Natural killer cell (primary cell): ENCODE measurements at regions not wholly inside any gene's neighbourhood (a gene's known extent, or its start where the extent isn't known, plus 50 kb on each side); places are given as distances from the start of the nearest gene placed in this dataset.
A peak's percentile ranks its signal among the peaks of the same experiment; 100 is the strongest.

Experiments used
- ATAC-seq, 3 donors: fragments of 150-1000 bp in 2 of 3; fragments of 200-7000 bp in 1 of 3; cut with Tn5 transposase; 1 replicate in 1 of 3; 2 replicates in 2 of 3; pipeline ENCODE4 v1.10.0; 2021; ENCODE audit warnings: mild to moderate bottlenecking in 2 of 3, moderate library complexity in 2 of 3
- DNase-seq, 2 donors: peaks; one replicate each; pipeline versions ENCODE4 v3.0.0 to v3.0.0-alpha.2; 2013 to 2021; ENCODE audit warnings: mixed read lengths in 1 of 2
- H3K27ac ChIP-seq: one replicate; pipeline ENCODE4 v1.5.1; 2013; ENCODE audit warnings: mild to moderate bottlenecking, low read length
- H3K27me3 ChIP-seq: one replicate; pipeline ENCODE4 v1.6.1; 2013; ENCODE audit warnings: low read length; ENCODE audit not compliant: control insufficient read depth, insufficient read depth
- H3K36me3 ChIP-seq: one replicate; pipeline ENCODE4 v1.6.1; 2013; ENCODE audit warnings: low read length; ENCODE audit not compliant: control insufficient read depth, insufficient read depth
- H3K4me1 ChIP-seq: one replicate; pipeline ENCODE4 v1.6.1; 2013; ENCODE audit warnings: low read length; ENCODE audit not compliant: control insufficient read depth, insufficient read depth
- H3K4me3 ChIP-seq: one replicate; pipeline ENCODE4 v1.5.1; 2013; ENCODE audit warnings: low read length
- H3K9me3 ChIP-seq: one replicate; pipeline ENCODE4 v1.6.1; 2013; ENCODE audit warnings: low read length; ENCODE audit not compliant: control insufficient read depth, insufficient read depth
- H3K27ac Mint-ChIP-seq, 2 donors: one replicate each; pipeline ENCODE4 v1.8.0; 2022; ENCODE audit warnings: mild to moderate bottlenecking in 2 of 2, mixed read lengths in 2 of 2, moderate library complexity in 1 of 2
- H3K27me3 Mint-ChIP-seq, 2 donors: one replicate each; pipeline ENCODE4 v1.8.0; 2022; ENCODE audit warnings: low read depth in 2 of 2, mixed read lengths in 2 of 2
- H3K36me3 Mint-ChIP-seq: one replicate; pipeline ENCODE4 v1.8.0; 2022; ENCODE audit warnings: mixed read lengths
- H3K4me1 Mint-ChIP-seq, 2 donors: one replicate each; pipeline ENCODE4 v1.8.0; 2022; ENCODE audit warnings: mixed read lengths in 2 of 2
- H3K4me3 Mint-ChIP-seq: one replicate; pipeline ENCODE4 v1.8.0; 2022; ENCODE audit warnings: mild to moderate bottlenecking, moderate library complexity, mixed read lengths
- H3K9me3 Mint-ChIP-seq, 2 donors: one replicate each; pipeline ENCODE4 v1.8.0; 2022; ENCODE audit warnings: mixed read lengths in 2 of 2
- CTCF ChIP-seq: fragments of 200-600 bp; IDR thresholded peaks from one replicate; pipeline ENCODE4 v1.8.0; 2022; ENCODE audit warnings: antibody characterized with exemption
- whole genome bisulfite sequencing: methylation state at CpG from one replicate; pipeline ENCODE4 v1.1.7; 2013; ENCODE audit warnings: missing lambda C conversion rate; ENCODE audit not compliant: insufficient coverage; 5-methylcytosine and 5-hydroxymethylcytosine counted together
- intact Hi-C: fragments of 100-400 bp; cut with micrococcal nuclease; formaldehyde crosslinking; loops from one replicate; pipeline ENCODE4 v1.14.2; 2022

- whole genome bisulfite sequencing: no CpG with 5 or more reads among the region's 3 CpGs
- Histone ChIP-seq H3K36me3 (no peaks in the 10 kb centered on the region), H3K9me3 (no peaks in the 10 kb centered on the region), H3K27ac (no peak overlapping the region), H3K27me3 (no peaks in the 10 kb centered on the region), H3K4me3 (no peak overlapping the region), H3K4me1 (peaks cover 20% of the 10 kb centered on the region)
- peak; percentile 76 for TF ChIP-seq CTCF
- H3K27ac Mint-ChIP-seq: peak overlapping the region; percentile 65 to 67
- intact Hi-C loops: loop anchor here (1.0 to 5.0 kb wide), 4 partner anchors 67 to 145 kb away; partner anchors contain the start of gene TNFAIP3
- DNase-seq (peak in 1 of 2 donors; percentile 93), ATAC-seq (peak; percentile 83 to 90 (median 89))
- H3K4me1 Mint-ChIP-seq: peaks cover 36 to 38% of the 10 kb centered on the region in 2 donors
- no peak overlapping the region for H3K4me3 Mint-ChIP-seq
- H3K27me3 Mint-ChIP-seq: no peaks in the 10 kb centered on the region
- no peaks in the 10 kb centered on the region for H3K36me3 Mint-ChIP-seq
- H3K9me3 Mint-ChIP-seq: peaks cover 0 to 3% of the 10 kb centered on the region in 2 donors
These were observed 67.0 kb upstream of the TNFAIP3 start for GRCh38 chr6:137799950-137800568.

GRCh38 chr6:137800762-137801161 lies 66.3 kb upstream of the TNFAIP3 start:
- TF ChIP-seq CTCF: no peak
- H3K4me3 Mint-ChIP-seq: no peak overlapping the region

GRCh38 chr6:137801352-137802114 lies 65.5 kb upstream of the TNFAIP3 start:
- intact Hi-C loops: loop anchor here (2.0 to 5.0 kb wide), 2 partner anchors 126 to 143 kb away; no protein-coding TSS in a partner anchor
- H3K27ac ChIP-seq: no peak overlapping the region
- H3K4me3 Mint-ChIP-seq: no peak overlapping the region
- peaks cover 25 to 28% of the 10 kb centered on the region in 2 donors for H3K4me1 Mint-ChIP-seq
- peaks cover 0 to 3% of the 10 kb centered on the region in 2 donors for H3K9me3 Mint-ChIP-seq
- peaks cover 13% of the 10 kb centered on the region for H3K4me1 ChIP-seq
- H3K27me3 Mint-ChIP-seq: no peaks in the 10 kb centered on the region
- no peaks in the 10 kb centered on the region for H3K36me3 Mint-ChIP-seq
- H3K9me3 ChIP-seq: no peaks in the 10 kb centered on the region
- TF ChIP-seq CTCF: no peak
- ATAC-seq: no peak
- H3K36me3 ChIP-seq: no peaks in the 10 kb centered on the region
- DNase-seq: no peak
- H3K4me3 ChIP-seq: no peak overlapping the region
- peak overlapping the region in 1 of 2 donors; percentile 65 for H3K27ac Mint-ChIP-seq
- 96% methylated on average over 5 of the region's 5 CpGs for WGBS
- H3K27me3 ChIP-seq: no peaks in the 10 kb centered on the region

More at GRCh38 chr6:137800762-137801161, 66.3 kb upstream of the TNFAIP3 start:
- no peaks in the 10 kb centered on the region for H3K27me3 Mint-ChIP-seq
- no peaks in the 10 kb centered on the region for H3K27me3 ChIP-seq
- DNase-seq: no peak
- intact Hi-C loops: loop anchor here (1.0 to 5.0 kb wide), 4 partner anchors 67 to 144 kb away; partner anchors contain the start of gene TNFAIP3
- WGBS: 91% methylated on average over 2 of the region's 2 CpGs
- peaks cover 18% of the 10 kb centered on the region for H3K4me1 ChIP-seq
- no peaks in the 10 kb centered on the region for H3K36me3 Mint-ChIP-seq
- no peaks in the 10 kb centered on the region for H3K9me3 ChIP-seq
- H3K27ac ChIP-seq: no peak overlapping the region
- H3K4me3 ChIP-seq: no peak overlapping the region
- H3K4me1 Mint-ChIP-seq: peaks cover 29 to 31% of the 10 kb centered on the region in 2 donors
- H3K36me3 ChIP-seq: no peaks in the 10 kb centered on the region
- ATAC-seq: no peak
- H3K9me3 Mint-ChIP-seq: peaks cover 0 to 3% of the 10 kb centered on the region in 2 donors
- peak overlapping the region; percentile 65 to 67 for H3K27ac Mint-ChIP-seq
